Neural cell (in vitro differentiated cells): ENCODE measurements at regions not wholly inside any gene's neighbourhood (a gene's known extent, or its start where the extent isn't known, plus 50 kb on each side); places are given as distances from the start of the nearest gene placed in this dataset.

Experiments
- H2AFZ ChIP-seq: fragments of 200-600, 300-800 bp; sonication (generic), shearing (Covaris generic); 2 replicates; pipeline ENCODE4 v1.6.0; 2014; ENCODE audit warnings: low read depth, mild to moderate bottlenecking, antibody characterized with exemption, low read length, moderate library complexity
- H3F3A ChIP-seq: fragments of 200-600 bp; shearing (Covaris generic); 2 replicates; pipeline ENCODE4 v1.6.1; 2016; ENCODE audit warnings: mild to moderate bottlenecking, moderate library complexity, mixed read lengths, antibody characterized with exemption, low read length; ENCODE audit not compliant: insufficient read depth, poor library complexity, severe bottlenecking
- H3K27ac ChIP-seq: fragments of 200-600, 300-800 bp; sonication (generic), shearing (Covaris generic); 2 replicates; pipeline ENCODE4 v1.5.1; 2014; ENCODE audit warnings: mild to moderate bottlenecking, low read length, moderate library complexity
- H3K27me3 ChIP-seq: fragments of 300-800, 200-600 bp; sonication (generic), shearing (Covaris generic); 2 replicates; pipeline ENCODE4 v1.6.0; 2014; ENCODE audit warnings: mild to moderate bottlenecking, low read depth, low read length, moderate library complexity; ENCODE audit not compliant: insufficient read depth
- H3K36me3 ChIP-seq: fragments of 300-800, 200-600 bp; sonication (generic), shearing (Covaris generic); 2 replicates; pipeline ENCODE4 v1.5.1; 2014; ENCODE audit warnings: mild to moderate bottlenecking, antibody characterized with exemption, low read length, moderate library complexity; ENCODE audit not compliant: insufficient read depth
- H3K4me2 ChIP-seq: fragments of 300-800, 200-600 bp; sonication (generic), shearing (Covaris generic); 2 replicates; pipeline ENCODE4 v1.6.0; 2014; ENCODE audit warnings: mild to moderate bottlenecking, low read length
- H3K4me3 ChIP-seq: fragments of 300-800, 200-600 bp; sonication (generic), shearing (Covaris generic); 2 replicates; pipeline ENCODE4 v1.5.1; 2014; ENCODE audit warnings: mild to moderate bottlenecking, low read length, moderate library complexity
- H3K79me2 ChIP-seq: fragments of 200-600 bp; shearing (Covaris generic); replicated peaks from 2 replicates; pipeline ENCODE4 v1.6.0; 2014; ENCODE audit warnings: mild to moderate bottlenecking, low read length, moderate library complexity; ENCODE audit not compliant: insufficient read depth
- H3K9ac ChIP-seq: fragments of 300-800, 200-600 bp; sonication (generic), shearing (Covaris generic); 2 replicates; pipeline ENCODE4 v1.6.1; 2016; ENCODE audit warnings: mild to moderate bottlenecking, low read length, mixed read lengths
- H3K9me2 ChIP-seq: fragments of 200-600 bp; shearing (Covaris generic); 2 replicates; pipeline ENCODE4 v1.6.1; 2016; ENCODE audit warnings: mild to moderate bottlenecking, low read length, mixed read lengths; ENCODE audit not compliant: insufficient read depth
- H3K9me3 ChIP-seq: fragments of 200-600, 300-800 bp; sonication (generic), shearing (Covaris generic); 2 replicates; pipeline ENCODE4 v1.6.1; 2016; ENCODE audit warnings: mild to moderate bottlenecking, mixed run types, low read length, moderate library complexity, mixed read lengths
- H4K20me1 ChIP-seq: fragments of 200-600 bp; shearing (Covaris generic); 2 replicates; pipeline ENCODE4 v1.6.1; 2016; ENCODE audit warnings: mild to moderate bottlenecking, mixed run types; ENCODE audit not compliant: insufficient read depth
- CTCF ChIP-seq: fragments of 450-650 bp; IDR thresholded peaks from 2 replicates; pipeline ENCODE4 v1.5.1; 2014; ENCODE audit warnings: antibody characterized with exemption, mild to moderate bottlenecking, moderate library complexity; ENCODE audit not compliant: poor library complexity, severe bottlenecking
- EP300 ChIP-seq: fragments of 450-650 bp; conservative IDR thresholded peaks from 2 replicates; pipeline ENCODE4 v1.6.1; 2014; ENCODE audit warnings: antibody characterized with exemption, mild to moderate bottlenecking, moderate library complexity; ENCODE audit not compliant: poor library complexity, severe bottlenecking
- EZH2 ChIP-seq: fragments of 200-600, 300-800 bp; shearing (Covaris generic), sonication (generic); IDR thresholded peaks from 2 replicates; pipeline ENCODE4 v1.6.1; 2014; ENCODE audit warnings: antibody characterized with exemption, low read length, borderline replicate concordance, mild to moderate bottlenecking; ENCODE audit not compliant: insufficient read depth, poor library complexity, severe bottlenecking
- MXI1 ChIP-seq: fragments of 450-650 bp; conservative IDR thresholded peaks from 2 replicates; pipeline ENCODE4 v1.6.1; 2014; ENCODE audit warnings: antibody characterized with exemption, mild to moderate bottlenecking; ENCODE audit not compliant: poor library complexity, severe bottlenecking
- POLR2AphosphoS5 ChIP-seq: IDR thresholded peaks from 2 replicates; pipeline ENCODE4 v1.6.1; 2012
- RAD21 ChIP-seq: fragments of 450-650 bp; conservative IDR thresholded peaks from 2 replicates; pipeline ENCODE4 v1.6.1; 2014; ENCODE audit warnings: antibody characterized with exemption, mild to moderate bottlenecking, moderate library complexity
- REST ChIP-seq: IDR thresholded peaks from 2 replicates; pipeline ENCODE4 v1.6.1; 2012; ENCODE audit warnings: borderline replicate concordance
- SMC3 ChIP-seq: fragments of 450-650 bp; conservative IDR thresholded peaks from 2 replicates; pipeline ENCODE4 v1.6.1; 2014; ENCODE audit warnings: antibody characterized with exemption, mild to moderate bottlenecking, moderate library complexity; ENCODE audit not compliant: poor library complexity
- TAF1 ChIP-seq: IDR thresholded peaks from 2 replicates; pipeline ENCODE4 v1.6.1; 2012; ENCODE audit warnings: low read depth

- H3K9me3 ChIP-seq = no peaks in the 10 kb centered on the region
- H3K9ac ChIP-seq = no peak overlapping the region
- TF ChIP-seq TAF1 (no peak), EP300 (no peak), SMC3 (no peak), RAD21 (no peak), MXI1 (no peak), EZH2 (no peak), POLR2AphosphoS5 (no peak), REST (no peak), CTCF (no peak)
- no peaks in the 10 kb centered on the region for H3K36me3 ChIP-seq
- no peaks in the 10 kb centered on the region for H3K79me2 ChIP-seq
- no peak overlapping the region for H3K4me2 ChIP-seq
- H3K27ac ChIP-seq = no peak overlapping the region
- no peaks in the 10 kb centered on the region for H3K9me2 ChIP-seq
- H3K27me3 ChIP-seq = no peaks in the 10 kb centered on the region
- no peaks in the 10 kb centered on the region for H4K20me1 ChIP-seq
- H3K4me3 ChIP-seq = no peak overlapping the region
- no peaks in the 10 kb centered on the region for H3F3A ChIP-seq
- H2AFZ ChIP-seq = no peak overlapping the region
Observed at GRCh38 chr13:77430377-77430951, 103.6 kb upstream of the MYCBP2 start.

- Histone ChIP-seq H2AFZ (no peak overlapping the region), H3K79me2 (no peaks in the 10 kb centered on the region), H3K9me3 (no peaks in the 10 kb centered on the region), H4K20me1 (no peaks in the 10 kb centered on the region), H3K9ac (no peak overlapping the region), H3K36me3 (no peaks in the 10 kb centered on the region), H3F3A (no peaks in the 10 kb centered on the region), H3K27me3 (no peaks in the 10 kb centered on the region), H3K9me2 (no peaks in the 10 kb centered on the region), H3K4me3 (no peak overlapping the region), H3K27ac (no peak overlapping the region), H3K4me2 (no peak overlapping the region)
- TF ChIP-seq EP300 (no peak), EZH2 (no peak), CTCF (no peak), MXI1 (no peak), POLR2AphosphoS5 (no peak), SMC3 (no peak), TAF1 (no peak), REST (no peak), RAD21 (no peak)
Observed at GRCh38 chr13:77429320-77430142, 102.6 kb upstream of the MYCBP2 start.
